ENCODE measurements at regions not wholly inside any gene's neighbourhood (a gene's known extent, or its start where the extent isn't known, plus 50 kb on each side); places are given as distances from the start of the nearest gene placed in this dataset.

GRCh38 chr4:182083671-182084410, 159.4 kb upstream of the TENM3 start:
- Histone ChIP-seq H3K27ac (ENCODE audit: low read depth in 1 of 2, low read length in 1 of 2) (no peak overlapping the region), H3K4me3 (no peak overlapping the region), H3K36me3 (ENCODE audit: control insufficient read depth in 4 of 4, insufficient read depth in 4 of 4, low read length in 4 of 4) (no peaks in the 10 kb centered on the region), H3K9ac (ENCODE audit: insufficient read depth in 1 of 2, low read length in 2 of 2) (no peak overlapping the region), H3K27me3 (ENCODE audit: control insufficient read depth in 3 of 3, insufficient read depth in 3 of 3, low read length in 2 of 3) (no peaks in the 10 kb centered on the region), H3K9me3 (ENCODE audit: control insufficient read depth in 4 of 4, insufficient read depth in 3 of 4, low read length in 3 of 4) (no peaks in the 10 kb centered on the region), H3K4me1 (ENCODE audit: control insufficient read depth in 5 of 5, insufficient read depth in 5 of 5, low read length in 5 of 5) (no peaks in the 10 kb centered on the region)
- DNase-seq (no peak), ATAC-seq (ENCODE audit: insufficient read depth, low FRiP score) (no peak)
- no peak for TF ChIP-seq CTCF (IDR thresholded peaks at IDR 0.05; ENCODE audit: control extremely low read depth, extremely low read depth)
- 88 to 91% methylated on average over 8 of the region's 8 CpGs for WGBS, 2 donors

GRCh38 chr4:182085051-182085480, 158.1 kb upstream of the TENM3 start:
- no peak for ATAC-seq (ENCODE audit: insufficient read depth, low FRiP score)
- Histone ChIP-seq H3K4me3 (no peak overlapping the region), H3K9ac (ENCODE audit: insufficient read depth in 1 of 2, low read length in 2 of 2) (no peak overlapping the region), H3K27me3 (ENCODE audit: control insufficient read depth in 3 of 3, insufficient read depth in 3 of 3, low read length in 2 of 3) (no peaks in the 10 kb centered on the region), H3K4me1 (ENCODE audit: control insufficient read depth in 5 of 5, insufficient read depth in 5 of 5, low read length in 5 of 5) (no peaks in the 10 kb centered on the region), H3K36me3 (ENCODE audit: control insufficient read depth in 4 of 4, insufficient read depth in 4 of 4, low read length in 4 of 4) (no peaks in the 10 kb centered on the region), H3K9me3 (ENCODE audit: control insufficient read depth in 4 of 4, insufficient read depth in 3 of 4, low read length in 3 of 4) (no peaks in the 10 kb centered on the region), H3K27ac (ENCODE audit: low read depth in 1 of 2, low read length in 1 of 2) (no peak overlapping the region)
- WGBS, 2 donors: 34 to 48% methylated on average over 4 of the region's 4 CpGs
- DNase-seq: no peak
- no peak for TF ChIP-seq CTCF (IDR thresholded peaks at IDR 0.05; ENCODE audit: control extremely low read depth, extremely low read depth)

GRCh38 chr4:182089326-182089725, 153.9 kb upstream of the TENM3 start:
- 66 to 89% methylated on average over 2 of the region's 2 CpGs for WGBS, 2 donors
- H3K4me1 ChIP-seq (ENCODE audit: control insufficient read depth in 5 of 5, insufficient read depth in 5 of 5, low read length in 5 of 5): peaks cover 0 to 4% (median 0%) of the 10 kb centered on the region in 5 donors
- no peak for TF ChIP-seq CTCF (IDR thresholded peaks at IDR 0.05; ENCODE audit: control extremely low read depth, extremely low read depth)

GRCh38 chr4:182090186-182090585, 153.0 kb upstream of the TENM3 start:
- DNase-seq (no peak), ATAC-seq (ENCODE audit: insufficient read depth, low FRiP score) (no peak)
- Histone ChIP-seq H3K27ac (ENCODE audit: low read depth in 1 of 2, low read length in 1 of 2) (no peak overlapping the region), H3K36me3 (ENCODE audit: control insufficient read depth in 4 of 4, insufficient read depth in 4 of 4, low read length in 4 of 4) (no peaks in the 10 kb centered on the region), H3K4me3 (no peak overlapping the region), H3K9ac (ENCODE audit: insufficient read depth in 1 of 2, low read length in 2 of 2) (no peak overlapping the region), H3K27me3 (ENCODE audit: control insufficient read depth in 3 of 3, insufficient read depth in 3 of 3, low read length in 2 of 3) (no peaks in the 10 kb centered on the region), H3K9me3 (ENCODE audit: control insufficient read depth in 4 of 4, insufficient read depth in 3 of 4, low read length in 3 of 4) (no peaks in the 10 kb centered on the region), H3K4me1 (ENCODE audit: control insufficient read depth in 5 of 5, insufficient read depth in 5 of 5, low read length in 5 of 5) (peaks cover 0 to 4% (median 0%) of the 10 kb centered on the region in 5 donors)
- 76 to 86% methylated on average over 5 of the region's 5 CpGs for WGBS, 2 donors
- TF ChIP-seq CTCF (IDR thresholded peaks at IDR 0.05; ENCODE audit: control extremely low read depth, extremely low read depth): no peak

More at GRCh38 chr4:182089326-182089725, 153.9 kb upstream of the TENM3 start:
- ATAC-seq (ENCODE audit: insufficient read depth, low FRiP score) (no peak), DNase-seq (no peak)
- no peak overlapping the region for H3K27ac ChIP-seq (ENCODE audit: low read depth in 1 of 2, low read length in 1 of 2)
- no peak overlapping the region for H3K4me3 ChIP-seq
- no peaks in the 10 kb centered on the region for H3K36me3 ChIP-seq (ENCODE audit: control insufficient read depth in 4 of 4, insufficient read depth in 4 of 4, low read length in 4 of 4)
- no peaks in the 10 kb centered on the region for H3K27me3 ChIP-seq (ENCODE audit: control insufficient read depth in 3 of 3, insufficient read depth in 3 of 3, low read length in 2 of 3)
- H3K9ac ChIP-seq (ENCODE audit: insufficient read depth in 1 of 2, low read length in 2 of 2): no peak overlapping the region
- H3K9me3 ChIP-seq (ENCODE audit: control insufficient read depth in 4 of 4, insufficient read depth in 3 of 4, low read length in 3 of 4): no peaks in the 10 kb centered on the region
